HUES64 (cell line): ENCODE measurements at regions not wholly inside any gene's neighbourhood (a gene's known extent, or its start where the extent isn't known, plus 50 kb on each side); places are given as distances from the start of the nearest gene placed in this dataset.

ENCODE experiments used
- H3K27ac ChIP-seq: 2 replicates; pipeline ENCODE4 v1.7.0; 2013; ENCODE audit warnings: low read depth, low read length, inconsistent platforms
- H3K27me3 ChIP-seq: 2 replicates; pipeline ENCODE4 v1.6.1; 2013; ENCODE audit warnings: mild to moderate bottlenecking, low read length; ENCODE audit not compliant: insufficient read depth
- H3K36me3 ChIP-seq: 2 replicates; pipeline ENCODE4 v1.6.1; 2013; ENCODE audit warnings: mild to moderate bottlenecking, low read length; ENCODE audit not compliant: insufficient read depth
- H3K4me1 ChIP-seq: 2 replicates; pipeline ENCODE4 v1.6.1; 2013; ENCODE audit warnings: mild to moderate bottlenecking, low read length, moderate library complexity; ENCODE audit not compliant: insufficient read depth
- H3K4me3 ChIP-seq: 2 replicates; pipeline ENCODE4 v1.5.1; 2013; ENCODE audit warnings: mild to moderate bottlenecking, low read length, moderate library complexity
- H3K9ac ChIP-seq: 2 replicates; pipeline ENCODE4 v1.6.1; 2013; ENCODE audit warnings: mild to moderate bottlenecking, low read depth, low read length
- H3K9me3 ChIP-seq: 2 replicates; pipeline ENCODE4 v1.6.1; 2013; ENCODE audit warnings: low read depth, low read length; ENCODE audit not compliant: insufficient read depth
- WGBS: fragments of 150-250, 120-280 bp; methylation state at CpG from one replicate; pipeline ENCODE4 v1.1.7; 2013; ENCODE audit warnings: missing lambda C conversion rate; 5-methylcytosine and 5-hydroxymethylcytosine counted together

- Histone ChIP-seq H3K9me3 (no peaks in the 10 kb centered on the region), H3K27ac (no peak overlapping the region), H3K4me3 (no peak overlapping the region), H3K9ac (no peak overlapping the region), H3K27me3 (no peaks in the 10 kb centered on the region), H3K4me1 (peaks cover 11% of the 10 kb centered on the region), H3K36me3 (no peaks in the 10 kb centered on the region)
- WGBS, result 64% methylated on average over 2 of the region's 2 CpGs
Measured at GRCh38 chr13:107220245-107220644, 652.3 kb upstream of the ARGLU1 start.

GRCh38 chr13:107217251-107217650 is 649.3 kb upstream of the ARGLU1 start:
- Histone ChIP-seq H3K27me3 (no peaks in the 10 kb centered on the region), H3K4me3 (no peak overlapping the region), H3K9ac (no peak overlapping the region), H3K27ac (no peak overlapping the region), H3K4me1 (peaks cover 5% of the 10 kb centered on the region), H3K36me3 (no peaks in the 10 kb centered on the region), H3K9me3 (no peaks in the 10 kb centered on the region)
- 95% methylated on average over 6 of the region's 6 CpGs for WGBS

GRCh38 chr13:107216046-107216755 is 648.3 kb upstream of the ARGLU1 start:
- Histone ChIP-seq H3K27me3 (no peaks in the 10 kb centered on the region), H3K9ac (no peak overlapping the region), H3K36me3 (no peaks in the 10 kb centered on the region), H3K4me3 (no peak overlapping the region), H3K27ac (no peak overlapping the region), H3K9me3 (no peaks in the 10 kb centered on the region), H3K4me1 (peaks cover 4% of the 10 kb centered on the region; the same call in 1 of the 2 replicates)
- WGBS, result 89% methylated on average over 11 of the region's 11 CpGs

- Histone ChIP-seq H3K27me3 (no peaks in the 10 kb centered on the region), H3K9me3 (no peaks in the 10 kb centered on the region), H3K27ac (no peak overlapping the region), H3K4me1 (no peaks in the 10 kb centered on the region), H3K9ac (no peak overlapping the region), H3K36me3 (no peaks in the 10 kb centered on the region), H3K4me3 (no peak overlapping the region)
- 18% methylated on average over 8 of the region's 8 CpGs for WGBS
Measured at GRCh38 chr13:107211073-107211472, 643.1 kb upstream of the ARGLU1 start.

- Histone ChIP-seq H3K9ac (no peak overlapping the region), H3K4me3 (no peak overlapping the region), H3K9me3 (no peaks in the 10 kb centered on the region), H3K27ac (no peak overlapping the region), H3K36me3 (no peaks in the 10 kb centered on the region), H3K27me3 (no peaks in the 10 kb centered on the region), H3K4me1 (no peaks in the 10 kb centered on the region)
- 91% methylated on average over 7 of the region's 7 CpGs for WGBS
Measured at GRCh38 chr13:107210723-107211030, 642.7 kb upstream of the ARGLU1 start.

- H3K9ac ChIP-seq, result no peak overlapping the region
- WGBS, result 97% methylated on average over 9 of the region's 11 CpGs
- no peaks in the 10 kb centered on the region for H3K4me1 ChIP-seq
- H3K27me3 ChIP-seq, result no peaks in the 10 kb centered on the region
- no peaks in the 10 kb centered on the region for H3K36me3 ChIP-seq
- H3K27ac ChIP-seq, result no peak overlapping the region
- H3K9me3 ChIP-seq, result no peaks in the 10 kb centered on the region
- no peak overlapping the region for H3K4me3 ChIP-seq
Measured at GRCh38 chr13:107209824-107210722, 642.1 kb upstream of the ARGLU1 start.

GRCh38 chr13:107208889-107209288 is 641.0 kb upstream of the ARGLU1 start:
- Histone ChIP-seq H3K27me3 (no peaks in the 10 kb centered on the region), H3K4me3 (no peak overlapping the region), H3K27ac (no peak overlapping the region), H3K36me3 (no peaks in the 10 kb centered on the region), H3K9me3 (no peaks in the 10 kb centered on the region), H3K9ac (no peak overlapping the region), H3K4me1 (no peaks in the 10 kb centered on the region)
- WGBS, result 94% methylated on average over 4 of the region's 4 CpGs

- Histone ChIP-seq H3K27ac (no peak overlapping the region), H3K9me3 (no peaks in the 10 kb centered on the region), H3K36me3 (no peaks in the 10 kb centered on the region), H3K4me1 (0 out of 2 replicates have a peak, but pooled peaks cover 7% of the 10 kb centered on the region), H3K9ac (no peak overlapping the region), H3K27me3 (no peaks in the 10 kb centered on the region), H3K4me3 (no peak overlapping the region)
- 39% methylated on average over 16 of the region's 16 CpGs for WGBS
Measured at GRCh38 chr13:107205318-107206104, 637.6 kb upstream of the ARGLU1 start.

- Histone ChIP-seq H3K27me3 (no peaks in the 10 kb centered on the region), H3K27ac (no peak overlapping the region), H3K9me3 (no peaks in the 10 kb centered on the region), H3K36me3 (no peaks in the 10 kb centered on the region), H3K4me1 (peaks cover 10% of the 10 kb centered on the region; the same call in 1 of the 2 replicates), H3K9ac (no peak overlapping the region), H3K4me3 (no peak overlapping the region)
- WGBS, result 74% methylated on average over 11 of the region's 11 CpGs
Measured at GRCh38 chr13:107203146-107203847, 635.4 kb upstream of the ARGLU1 start.

GRCh38 chr13:107202371-107203023 is 634.6 kb upstream of the ARGLU1 start:
- no peaks in the 10 kb centered on the region for H3K9me3 ChIP-seq

More at GRCh38 chr13:107202371-107203023, 634.6 kb upstream of the ARGLU1 start:
- Histone ChIP-seq H3K9ac (no peak overlapping the region), H3K4me3 (no peak overlapping the region), H3K27ac (no peak overlapping the region), H3K27me3 (no peaks in the 10 kb centered on the region), H3K36me3 (no peaks in the 10 kb centered on the region), H3K4me1 (peaks cover 18% of the 10 kb centered on the region; the same call in 1 of the 2 replicates)
- 79% methylated on average over 4 of the region's 4 CpGs for WGBS
